HG03060 (cell line): ENCODE measurements at regions not wholly inside any gene's neighbourhood (a gene's known extent, or its start where the extent isn't known, plus 50 kb on each side); places are given as distances from the start of the nearest gene placed in this dataset.

Experiments used
- ATAC-seq: cut with Tn5 transposase; IDR thresholded peaks from one replicate; pipeline ENCODE4 v1.9.1; 2021; ENCODE audit warnings: low read depth, moderate number of reproducible peaks; ENCODE audit not compliant: unreplicated experiment

DNA sequence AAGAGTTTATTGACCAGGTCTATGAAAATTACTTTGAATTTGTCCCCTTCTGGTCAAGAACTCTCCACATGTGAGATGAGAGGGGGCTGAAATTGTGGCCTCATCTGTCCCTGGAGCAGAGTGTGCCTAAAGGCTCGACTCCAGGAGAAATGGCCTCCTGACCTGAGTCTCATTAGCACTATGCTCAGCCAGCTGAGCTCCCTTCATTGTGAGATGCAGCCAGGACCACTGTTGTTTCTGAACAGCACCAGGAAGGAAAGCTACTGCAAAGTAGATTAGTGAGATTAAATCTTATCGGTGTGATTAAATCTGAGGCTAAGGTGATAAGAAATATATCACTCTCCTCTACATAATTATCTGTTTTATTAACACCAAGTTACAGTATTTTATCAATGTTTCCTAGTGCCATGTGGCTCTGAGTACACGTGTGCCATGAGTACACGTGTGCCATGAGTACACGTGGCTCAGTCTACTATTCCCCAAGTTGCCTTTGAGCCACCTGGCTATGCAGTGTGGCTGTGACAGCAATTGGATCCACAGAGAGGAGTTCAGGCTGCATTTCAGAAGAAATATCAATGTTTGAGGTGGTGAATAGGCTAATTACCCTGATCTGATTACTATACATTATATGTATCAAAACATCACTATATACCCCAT lies 126.9 kb downstream of the IPMK start:
- no peak for ATAC-seq

DNA sequence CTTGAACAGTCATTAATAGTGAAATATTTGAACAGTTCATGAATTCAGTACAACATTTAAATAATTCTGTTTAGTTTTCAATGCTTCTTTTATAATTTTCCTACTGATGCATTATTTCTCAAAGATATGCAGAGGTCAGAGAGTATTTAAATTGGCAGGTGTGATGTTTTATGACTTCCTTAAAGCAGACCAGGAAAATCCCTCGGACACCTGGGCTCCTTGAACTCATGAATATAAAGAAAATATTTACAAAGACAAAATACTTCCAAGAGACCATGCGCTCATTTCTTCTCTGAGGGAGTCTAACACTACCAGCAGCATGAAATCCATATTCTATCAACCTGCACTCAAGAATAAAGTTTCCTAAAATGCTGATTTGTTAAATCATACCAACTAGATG lies 127.6 kb downstream of the IPMK start:
- no peak for ATAC-seq

DNA sequence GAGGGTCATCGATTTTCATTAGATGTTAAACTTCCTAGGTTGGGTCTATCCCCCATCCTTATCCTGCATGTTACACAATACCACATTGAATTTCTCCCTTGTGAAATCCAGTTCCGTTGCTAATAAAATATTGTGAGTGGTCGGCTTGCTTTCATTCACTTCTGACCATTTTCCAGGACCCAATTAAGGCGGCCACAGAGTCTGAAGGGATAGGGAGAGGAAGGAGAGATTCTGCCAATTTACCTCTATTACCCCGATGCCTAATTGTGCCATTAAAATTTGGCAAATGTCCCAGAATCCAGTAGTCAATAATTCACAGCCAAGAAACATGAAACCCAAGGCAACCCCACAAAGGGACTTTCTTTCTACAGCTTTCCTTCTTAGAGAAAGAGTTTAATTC lies 129.9 kb downstream of the IPMK start:
- ATAC-seq = no peak

- ATAC-seq = no peak
Observed at GRCh38 chr10:58115218-58116050, 152.3 kb downstream of the IPMK start.

- no peak for ATAC-seq
Observed at GRCh38 chr10:58109731-58110130, 158.0 kb downstream of the IPMK start.

DNA sequence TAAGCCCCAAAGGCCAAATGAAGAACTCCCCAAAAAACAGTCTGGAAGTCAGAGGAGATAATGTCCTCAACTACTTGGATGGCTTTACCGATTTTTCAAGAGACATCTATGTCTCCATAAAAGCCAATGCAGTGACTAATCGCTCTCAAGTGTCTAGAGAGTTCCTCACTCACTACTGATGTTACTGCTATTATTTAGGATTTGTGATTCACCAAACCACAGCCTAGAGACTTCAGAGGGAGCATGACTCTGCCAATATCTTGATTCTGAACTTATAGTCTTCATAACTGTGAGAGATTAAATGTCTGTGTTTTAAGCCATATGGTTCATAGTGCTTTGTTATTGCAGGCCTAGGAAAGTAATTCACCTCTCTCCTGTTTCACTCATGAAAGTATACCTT lies 160.2 kb downstream of the IPMK start:
- no peak for ATAC-seq

DNA sequence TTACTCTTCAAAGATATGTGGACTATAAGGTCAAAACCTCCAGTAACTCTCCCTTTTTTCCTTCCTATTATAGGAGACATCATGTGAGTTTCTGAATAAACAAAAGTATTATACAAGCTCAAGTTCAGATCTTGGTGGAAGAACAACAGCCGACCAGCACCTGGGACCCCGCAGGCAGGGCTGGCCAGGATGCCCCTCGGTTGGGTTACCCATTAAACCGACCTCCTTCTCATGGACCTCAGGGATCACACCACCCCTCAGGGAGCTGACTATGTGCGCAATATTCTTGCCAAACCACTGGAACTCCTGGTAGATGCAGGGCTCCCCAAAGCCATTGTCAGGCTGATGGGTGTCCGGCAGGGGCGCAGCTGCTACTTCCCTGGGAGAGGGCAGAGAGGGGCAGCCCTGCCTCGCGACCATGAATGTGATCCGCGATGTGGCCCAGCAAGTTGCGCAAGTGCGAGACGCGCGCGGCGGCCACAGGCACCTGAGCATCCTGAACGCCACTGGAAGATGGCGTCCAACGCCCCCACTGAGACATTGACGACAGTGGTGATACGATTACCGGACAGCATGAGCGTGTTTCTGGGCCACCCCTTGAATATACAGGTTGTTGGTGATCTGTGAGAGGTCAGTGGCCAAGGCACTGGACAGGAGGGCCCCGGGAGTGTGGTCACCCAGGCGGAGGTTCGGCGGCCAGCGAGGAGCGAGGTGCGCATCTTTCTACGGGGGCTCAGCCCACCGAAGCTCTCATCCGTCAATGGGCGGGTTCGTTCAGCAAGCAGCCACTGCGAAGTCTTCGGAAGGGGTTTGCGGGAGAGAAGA lies 161.3 kb downstream of the IPMK start:
- no peak for ATAC-seq

GRCh38 chr10:58104351-58104751 lies 163.3 kb downstream of the IPMK start:
- ATAC-seq = no peak

GRCh38 chr10:58102897-58103296 lies 164.8 kb downstream of the IPMK start:
- ATAC-seq = no peak

DNA sequence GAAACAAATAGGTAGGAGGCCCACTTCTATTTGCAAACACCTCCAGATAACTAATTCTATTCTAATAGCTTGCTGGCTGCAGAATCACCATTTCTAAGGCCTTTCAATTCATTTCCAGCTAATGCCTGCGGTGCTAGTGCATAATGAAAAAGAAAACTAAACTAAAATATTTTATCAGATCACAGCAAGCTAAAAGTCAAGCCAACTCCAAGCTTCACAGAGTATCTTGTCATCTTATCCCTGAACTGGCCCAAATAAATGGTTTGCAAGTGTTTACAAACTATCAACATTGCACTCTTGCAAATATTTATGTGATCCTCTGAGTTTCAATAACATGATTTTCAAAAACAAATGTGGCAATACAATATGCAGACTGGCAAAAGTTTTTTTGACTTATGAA lies 166.0 kb downstream of the IPMK start:
- no peak for ATAC-seq

GRCh38 chr10:58094985-58095718 lies 172.5 kb downstream of the IPMK start:
- no peak for ATAC-seq

GRCh38 chr10:58091886-58092285 lies 175.8 kb downstream of the IPMK start:
- no peak for ATAC-seq

GRCh38 chr10:58089739-58090138 lies 178.0 kb downstream of the IPMK start:
- ATAC-seq = no peak

GRCh38 chr10:58087896-58088295 lies 179.8 kb downstream of the IPMK start:
- no peak for ATAC-seq

GRCh38 chr10:58086763-58087150 lies 180.9 kb downstream of the IPMK start:
- no peak for ATAC-seq

DNA sequence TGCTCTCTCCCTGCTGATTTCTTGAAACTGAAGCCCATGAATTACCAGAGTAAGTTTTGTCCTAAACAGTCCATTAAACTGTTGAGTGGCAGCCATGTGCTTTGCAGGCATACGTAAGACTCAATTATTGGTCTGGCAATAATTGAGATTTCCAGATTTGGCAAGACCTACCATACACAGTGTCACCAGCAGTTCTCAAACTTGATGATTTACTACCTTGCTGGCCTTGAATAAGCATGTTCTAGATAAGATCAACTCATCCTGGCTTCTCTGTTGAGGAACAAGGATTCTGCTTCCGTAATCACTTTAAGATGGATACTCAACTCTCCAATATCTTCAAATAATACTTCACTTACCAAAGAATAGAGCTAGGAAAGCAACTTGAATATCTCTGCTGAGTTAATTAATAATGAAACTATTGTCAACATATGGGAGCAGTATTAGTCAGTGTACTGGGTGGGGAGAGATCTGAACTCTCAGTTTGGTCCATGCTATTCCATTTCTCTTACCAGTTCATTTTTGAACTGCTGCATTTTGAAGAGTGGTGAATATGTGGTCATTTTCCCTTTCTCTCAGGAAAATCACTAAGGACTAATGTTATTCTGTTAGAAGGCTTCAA lies 181.4 kb downstream of the IPMK start:
- peak; percentile 47 for ATAC-seq

GRCh38 chr10:58082248-58082647 lies 185.4 kb downstream of the IPMK start:
- ATAC-seq = no peak

DNA sequence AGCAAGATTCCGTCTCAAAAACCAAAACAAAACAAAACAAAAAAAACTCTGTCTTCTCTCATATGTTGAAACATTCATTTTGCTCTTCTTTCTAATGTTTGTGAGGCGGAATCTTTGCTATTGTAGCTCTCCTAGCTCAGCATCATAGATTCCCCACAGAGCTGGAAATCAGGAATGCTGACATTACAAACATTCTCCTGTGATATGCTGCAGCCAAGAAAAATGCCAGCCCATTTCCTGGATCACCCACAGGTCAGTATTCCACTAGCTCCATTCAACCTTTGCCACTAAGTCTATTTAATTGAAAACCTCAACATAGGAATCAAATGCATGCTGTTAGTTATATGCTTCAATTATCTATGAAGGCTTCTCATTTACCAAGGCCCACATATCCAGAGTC lies 186.3 kb downstream of the IPMK start:
- no peak for ATAC-seq

- no peak for ATAC-seq
Observed at GRCh38 chr10:58079461-58079860, 188.2 kb downstream of the IPMK start.

- ATAC-seq = no peak
Observed at GRCh38 chr10:58072634-58073033, 195.1 kb downstream of the IPMK start.
